ENCODE measurements at regions not wholly inside any gene's neighbourhood (a gene's known extent, or its start where the extent isn't known, plus 50 kb on each side); places are given as distances from the start of the nearest gene placed in this dataset.

GRCh38 chr15:47206358-47206978 lies 510.8 kb upstream of the SEMA6D start:
- no peak for TF ChIP-seq CTCF (IDR thresholded peaks at IDR 0.05)
- TF ChIP-seq ZFX (IDR thresholded peaks at IDR 0.05; ENCODE audit: borderline replicate concordance): no peak
